ENCODE measurements at regions not wholly inside any gene's neighbourhood (a gene's known extent, or its start where the extent isn't known, plus 50 kb on each side); places are given as distances from the start of the nearest gene placed in this dataset.

DNA sequence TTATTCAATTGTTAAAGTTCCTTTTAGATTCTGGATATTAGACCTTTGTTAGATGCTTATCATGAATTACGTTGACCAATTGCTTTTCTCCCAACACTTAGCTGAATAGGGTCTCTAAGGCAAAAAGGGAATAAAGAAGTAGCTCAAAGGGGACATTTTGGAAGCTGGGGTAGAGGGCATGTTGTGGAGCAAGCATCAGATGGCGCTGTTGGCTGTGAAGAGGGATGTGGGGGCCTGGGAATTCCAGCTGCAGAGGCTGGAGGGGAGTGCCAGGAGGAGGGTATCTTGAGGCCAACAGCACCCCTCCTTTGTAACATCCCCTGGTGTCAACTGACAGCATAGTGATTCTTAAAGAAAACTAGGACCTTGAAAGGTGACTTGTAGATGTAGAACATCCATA lies 198.2 kb downstream of the ADCYAP1 start:
- no peak for TF ChIP-seq GATA2 (IDR thresholded peaks at IDR 0.05; ENCODE audit: low read depth, low read length)
- TF ChIP-seq GATA3 (IDR thresholded peaks at IDR 0.05; ENCODE audit: low read depth, low read length): no peak
